ENCODE measurements at regions not wholly inside any gene's neighbourhood (a gene's known extent, or its start where the extent isn't known, plus 50 kb on each side); places are given as distances from the start of the nearest gene placed in this dataset.

DNA sequence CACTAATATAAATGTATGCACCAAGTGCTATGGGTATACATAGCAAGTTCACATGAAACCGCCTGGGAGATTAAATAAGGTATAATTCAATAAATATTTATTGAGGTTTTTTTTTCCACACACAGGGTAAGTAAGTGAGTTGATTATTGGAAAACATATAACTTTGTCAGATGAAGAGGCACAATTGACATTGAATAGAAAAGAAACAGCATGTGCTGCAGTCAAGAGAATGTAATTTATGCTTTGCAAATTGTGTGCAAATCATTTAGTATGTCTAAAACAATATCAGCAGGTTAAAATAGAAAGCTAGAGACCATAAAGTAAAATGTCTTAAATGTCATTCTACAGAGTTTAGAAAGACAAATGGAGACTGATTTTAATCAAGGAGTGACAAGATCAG is 560.0 kb downstream of the AMY1C start:
- no peak for TF ChIP-seq POLR2A (IDR thresholded peaks at IDR 0.05; ENCODE audit: low read depth, low read length)
- TF ChIP-seq TAF1 (IDR thresholded peaks at IDR 0.05; ENCODE audit: borderline replicate concordance, low read depth, low read length) = no peak
- no peak for TF ChIP-seq POLR2AphosphoS5 (IDR thresholded peaks at IDR 0.05; ENCODE audit: low read depth, low read length)
